ENCODE measurements at regions not wholly inside any gene's neighbourhood (a gene's known extent, or its start where the extent isn't known, plus 50 kb on each side); places are given as distances from the start of the nearest gene placed in this dataset.

DNA sequence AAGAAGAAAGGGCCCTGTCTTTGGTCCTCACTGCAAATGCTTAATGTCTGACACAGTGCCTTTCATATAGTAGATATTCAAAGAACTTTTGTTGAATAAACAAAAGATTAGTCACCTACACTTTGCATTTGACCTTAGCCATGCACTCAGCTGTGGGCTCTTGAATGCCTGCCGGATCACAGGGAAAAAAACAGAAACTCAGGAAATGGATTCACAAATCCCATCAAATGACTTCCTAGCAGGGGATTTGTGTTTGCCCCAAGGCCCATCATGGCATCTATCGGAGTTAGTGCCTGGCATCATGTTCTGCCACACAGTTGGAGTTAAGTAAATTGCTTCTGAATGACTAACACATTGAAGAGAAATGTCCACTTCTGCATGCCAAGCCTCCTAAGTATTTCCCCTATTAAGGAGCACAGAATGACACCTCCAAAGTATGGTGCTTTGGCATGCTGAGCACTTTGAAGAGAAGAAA lies 72.3 kb upstream of the DST start:
- Histone ChIP-seq H3K27me3 (no peaks in the 10 kb centered on the region), H3K9me3 (no peaks in the 10 kb centered on the region), H3K36me3 (no peaks in the 10 kb centered on the region), H3K4me1 (no peaks in the 10 kb centered on the region), H3K9ac (ENCODE audit: low read depth in 2 of 2, low read length in 2 of 2) (no peak overlapping the region), H3K27ac (no peak overlapping the region), H3K4me3 (no peak overlapping the region)
- no peak for TF ChIP-seq CTCF (IDR thresholded peaks at IDR 0.05)
- no peak for DNase-seq
- intact Hi-C loops (cut with DNase I), result no loop called here

DNA sequence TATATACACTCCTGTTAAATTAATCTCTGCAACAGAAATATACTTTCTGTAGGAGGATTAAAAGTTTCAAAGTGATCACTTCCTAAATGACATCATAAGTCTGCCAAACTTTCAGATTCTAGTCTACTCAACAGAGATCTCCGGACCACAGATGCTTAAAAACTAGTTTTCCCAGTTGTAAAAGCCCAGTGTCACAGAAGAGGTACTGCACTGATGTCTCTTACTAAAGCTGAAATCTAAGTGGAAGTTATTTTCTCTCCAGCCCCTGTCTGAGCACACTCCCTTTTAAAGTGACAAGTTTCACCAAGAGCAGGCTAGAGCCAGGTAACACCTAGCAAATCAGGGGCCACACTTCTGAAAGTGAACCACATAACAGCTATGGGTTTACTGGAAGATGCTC lies 71.6 kb upstream of the DST start:
- H3K36me3 ChIP-seq, result no peaks in the 10 kb centered on the region
- H3K27me3 ChIP-seq, result no peaks in the 10 kb centered on the region
- no peak overlapping the region for H3K4me3 ChIP-seq
- no peak for TF ChIP-seq CTCF (IDR thresholded peaks at IDR 0.05)
- H3K9me3 ChIP-seq, result no peaks in the 10 kb centered on the region
- H3K4me1 ChIP-seq, result no peaks in the 10 kb centered on the region
- H3K9ac ChIP-seq (ENCODE audit: low read depth in 2 of 2, low read length in 2 of 2), result no peak overlapping the region
- DNase-seq, result no peak
- intact Hi-C loops (cut with DNase I), result no loop called here
- H3K27ac ChIP-seq, result no peak overlapping the region

DNA sequence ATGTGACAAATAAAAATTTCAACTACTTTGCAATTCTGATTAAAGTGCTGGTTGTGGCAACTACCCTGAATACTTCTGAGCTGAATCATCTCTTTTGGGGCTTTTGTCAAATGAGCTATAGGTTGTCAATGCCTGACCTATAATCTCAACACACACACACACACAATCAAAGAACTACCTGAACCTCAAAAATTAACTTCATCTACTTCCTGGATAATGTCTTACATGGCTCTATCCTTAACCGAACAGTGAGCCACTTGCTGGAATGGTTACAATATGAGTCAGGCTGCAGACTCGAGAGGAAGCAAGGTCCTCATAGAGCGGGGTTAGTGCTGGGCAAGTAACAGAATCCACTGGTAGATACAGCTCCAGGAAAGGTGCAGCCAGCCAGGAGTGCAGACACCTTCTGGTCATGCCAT lies 70.6 kb upstream of the DST start:
- no peak for TF ChIP-seq CTCF (IDR thresholded peaks at IDR 0.05)
- Histone ChIP-seq H3K9ac (ENCODE audit: low read depth in 2 of 2, low read length in 2 of 2) (no peak overlapping the region), H3K4me1 (no peaks in the 10 kb centered on the region), H3K27me3 (no peaks in the 10 kb centered on the region), H3K36me3 (no peaks in the 10 kb centered on the region), H3K9me3 (no peaks in the 10 kb centered on the region), H3K27ac (peak overlapping the region; percentile 14), H3K4me3 (no peak overlapping the region)
- intact Hi-C loops (cut with DNase I), result no loop called here
- DNase-seq, result no peak

DNA sequence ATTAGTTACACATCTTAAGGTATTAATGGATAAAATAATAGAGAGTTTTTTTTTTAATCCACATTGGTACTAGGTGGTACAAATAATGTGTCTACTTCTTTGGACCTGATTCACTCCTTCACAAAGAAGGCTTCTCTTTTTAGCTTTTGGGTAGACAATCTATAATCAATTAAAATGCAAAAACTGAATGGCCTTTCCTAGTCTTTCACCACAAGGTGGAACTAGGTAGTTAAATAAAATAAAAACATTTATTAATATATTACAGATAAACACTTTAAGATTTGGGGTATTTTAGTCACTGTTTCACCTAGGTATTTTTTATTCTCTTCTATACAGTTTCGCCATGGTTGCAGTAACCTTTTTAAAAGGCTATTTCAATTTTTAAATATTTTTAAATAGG lies 68.3 kb upstream of the DST start:
- Histone ChIP-seq H3K27me3 (no peaks in the 10 kb centered on the region), H3K36me3 (no peaks in the 10 kb centered on the region), H3K9me3 (no peaks in the 10 kb centered on the region), H3K4me1 (no peaks in the 10 kb centered on the region), H3K27ac (no peak overlapping the region), H3K4me3 (no peak overlapping the region), H3K9ac (ENCODE audit: low read depth in 2 of 2, low read length in 2 of 2) (no peak overlapping the region)
- no peak for TF ChIP-seq CTCF (IDR thresholded peaks at IDR 0.05)
- intact Hi-C loops (cut with DNase I), result loop anchor here (2.0 kb wide), 1 partner anchor 140 kb away; no protein-coding TSS in a partner anchor
- DNase-seq, result no peak

DNA sequence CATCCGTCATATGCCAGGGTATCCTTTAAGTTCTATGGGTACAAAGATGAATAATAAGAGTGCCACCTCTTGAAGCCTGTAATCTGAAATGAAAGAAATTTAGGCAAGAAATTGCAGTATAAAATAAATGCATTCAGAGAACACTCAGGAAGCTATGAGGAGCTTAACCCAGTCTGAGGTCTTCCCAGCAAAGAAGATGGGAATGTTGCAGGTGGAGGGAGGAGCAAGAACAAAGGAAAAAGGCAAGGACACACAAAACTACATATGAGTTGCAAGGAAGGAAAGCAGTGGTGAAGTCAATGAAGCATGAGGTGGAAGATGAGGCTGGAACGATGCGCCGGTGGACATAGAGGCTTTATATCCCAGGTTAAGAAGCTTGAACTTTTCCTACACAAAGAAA lies 67.0 kb upstream of the DST start:
- no peaks in the 10 kb centered on the region for H3K36me3 ChIP-seq
- H3K4me1 ChIP-seq, result no peaks in the 10 kb centered on the region
- H3K27me3 ChIP-seq, result no peaks in the 10 kb centered on the region
- H3K4me3 ChIP-seq, result no peak overlapping the region
- H3K27ac ChIP-seq, result no peak overlapping the region
- intact Hi-C loops (cut with DNase I), result loop anchor here (2.0 kb wide), 2 partner anchors 47 to 141 kb away; no protein-coding TSS in a partner anchor
- no peaks in the 10 kb centered on the region for H3K9me3 ChIP-seq
- H3K9ac ChIP-seq (ENCODE audit: low read depth in 2 of 2, low read length in 2 of 2), result no peak overlapping the region
- DNase-seq, result no peak
- TF ChIP-seq CTCF (IDR thresholded peaks at IDR 0.05), result no peak
